ENCODE measurements at regions not wholly inside any gene's neighbourhood (a gene's known extent, or its start where the extent isn't known, plus 50 kb on each side); places are given as distances from the start of the nearest gene placed in this dataset.

DNA sequence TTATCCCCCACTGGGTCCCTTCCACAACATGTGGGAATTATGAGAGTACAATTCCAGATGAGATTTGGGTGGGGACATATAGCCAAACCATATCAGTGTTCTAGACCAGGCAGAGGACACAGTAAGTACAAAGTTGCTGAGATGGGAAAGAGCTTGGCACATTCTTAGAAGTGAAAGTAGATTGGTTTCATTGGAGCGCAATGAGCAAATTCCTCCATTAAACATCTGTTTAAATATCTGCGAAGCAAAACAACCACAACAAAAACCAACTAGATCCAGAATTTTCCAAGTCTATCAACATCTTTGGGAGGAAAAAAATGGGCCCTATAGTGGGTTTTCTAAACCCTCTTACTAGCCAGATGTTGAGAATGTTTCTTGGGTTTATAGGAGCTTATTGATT lies 80.0 kb upstream of the STEAP1B start:
- TF ChIP-seq, protein P1, sequence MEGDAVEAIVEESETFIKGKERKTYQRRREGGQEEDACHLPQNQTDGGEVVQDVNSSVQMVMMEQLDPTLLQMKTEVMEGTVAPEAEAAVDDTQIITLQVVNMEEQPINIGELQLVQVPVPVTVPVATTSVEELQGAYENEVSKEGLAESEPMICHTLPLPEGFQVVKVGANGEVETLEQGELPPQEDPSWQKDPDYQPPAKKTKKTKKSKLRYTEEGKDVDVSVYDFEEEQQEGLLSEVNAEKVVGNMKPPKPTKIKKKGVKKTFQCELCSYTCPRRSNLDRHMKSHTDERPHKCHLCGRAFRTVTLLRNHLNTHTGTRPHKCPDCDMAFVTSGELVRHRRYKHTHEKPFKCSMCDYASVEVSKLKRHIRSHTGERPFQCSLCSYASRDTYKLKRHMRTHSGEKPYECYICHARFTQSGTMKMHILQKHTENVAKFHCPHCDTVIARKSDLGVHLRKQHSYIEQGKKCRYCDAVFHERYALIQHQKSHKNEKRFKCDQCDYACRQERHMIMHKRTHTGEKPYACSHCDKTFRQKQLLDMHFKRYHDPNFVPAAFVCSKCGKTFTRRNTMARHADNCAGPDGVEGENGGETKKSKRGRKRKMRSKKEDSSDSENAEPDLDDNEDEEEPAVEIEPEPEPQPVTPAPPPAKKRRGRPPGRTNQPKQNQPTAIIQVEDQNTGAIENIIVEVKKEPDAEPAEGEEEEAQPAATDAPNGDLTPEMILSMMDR (IDR thresholded peaks at IDR 0.05; ENCODE audit: insufficient read depth, low read depth, low read length), result no peak
- no peak for TF ChIP-seq EZH2 (IDR thresholded peaks at IDR 0.05; ENCODE audit: insufficient read depth, low read length)
